ENCODE measurements at regions not wholly inside any gene's neighbourhood (a gene's known extent, or its start where the extent isn't known, plus 50 kb on each side); places are given as distances from the start of the nearest gene placed in this dataset.

DNA sequence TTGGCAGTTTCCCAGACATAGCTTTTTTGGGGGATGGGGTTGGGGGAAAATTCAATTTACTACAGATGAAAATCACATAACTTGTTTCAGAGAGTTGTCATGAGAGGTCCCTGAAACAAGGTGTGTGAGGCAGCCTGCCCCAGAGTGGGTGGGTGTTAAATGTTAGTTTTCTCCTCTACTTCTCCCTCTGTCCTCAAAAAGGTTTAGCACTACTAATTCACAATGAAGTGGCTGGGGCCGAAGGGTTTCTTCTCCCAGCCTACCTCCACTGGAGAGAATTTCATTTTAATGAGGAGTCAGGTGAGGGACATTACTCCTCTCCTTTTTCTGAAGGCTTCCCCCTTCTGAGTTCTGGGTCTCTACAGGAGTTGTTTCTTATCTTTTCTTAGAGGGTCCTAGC, 103.3 kb downstream of the C1orf94 start:
- DNase-seq (ENCODE audit: low read depth), result no peak
- TF ChIP-seq, protein P1, sequence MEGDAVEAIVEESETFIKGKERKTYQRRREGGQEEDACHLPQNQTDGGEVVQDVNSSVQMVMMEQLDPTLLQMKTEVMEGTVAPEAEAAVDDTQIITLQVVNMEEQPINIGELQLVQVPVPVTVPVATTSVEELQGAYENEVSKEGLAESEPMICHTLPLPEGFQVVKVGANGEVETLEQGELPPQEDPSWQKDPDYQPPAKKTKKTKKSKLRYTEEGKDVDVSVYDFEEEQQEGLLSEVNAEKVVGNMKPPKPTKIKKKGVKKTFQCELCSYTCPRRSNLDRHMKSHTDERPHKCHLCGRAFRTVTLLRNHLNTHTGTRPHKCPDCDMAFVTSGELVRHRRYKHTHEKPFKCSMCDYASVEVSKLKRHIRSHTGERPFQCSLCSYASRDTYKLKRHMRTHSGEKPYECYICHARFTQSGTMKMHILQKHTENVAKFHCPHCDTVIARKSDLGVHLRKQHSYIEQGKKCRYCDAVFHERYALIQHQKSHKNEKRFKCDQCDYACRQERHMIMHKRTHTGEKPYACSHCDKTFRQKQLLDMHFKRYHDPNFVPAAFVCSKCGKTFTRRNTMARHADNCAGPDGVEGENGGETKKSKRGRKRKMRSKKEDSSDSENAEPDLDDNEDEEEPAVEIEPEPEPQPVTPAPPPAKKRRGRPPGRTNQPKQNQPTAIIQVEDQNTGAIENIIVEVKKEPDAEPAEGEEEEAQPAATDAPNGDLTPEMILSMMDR (IDR thresholded peaks at IDR 0.05; ENCODE audit: low read depth, low read length), result no peak
- TF ChIP-seq POLR2A (IDR thresholded peaks at IDR 0.05; ENCODE audit: extremely low read depth, insufficient read length), result no peak
- TF ChIP-seq, protein P2, sequence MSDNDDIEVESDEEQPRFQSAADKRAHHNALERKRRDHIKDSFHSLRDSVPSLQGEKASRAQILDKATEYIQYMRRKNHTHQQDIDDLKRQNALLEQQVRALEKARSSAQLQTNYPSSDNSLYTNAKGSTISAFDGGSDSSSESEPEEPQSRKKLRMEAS (IDR thresholded peaks at IDR 0.05; ENCODE audit: low read depth, low read length), result no peak
- TF ChIP-seq MYC (IDR thresholded peaks at IDR 0.05; ENCODE audit: low read depth, low read length), result no peak
- H3K4me3 ChIP-seq (ENCODE audit: low read depth, low read length), result no peak overlapping the region

- no peak for DNase-seq (ENCODE audit: low read depth)
- TF ChIP-seq, protein P2 (IDR thresholded peaks at IDR 0.05; ENCODE audit: low read depth, low read length), result no peak
- TF ChIP-seq POLR2A (IDR thresholded peaks at IDR 0.05; ENCODE audit: extremely low read depth, insufficient read length), result no peak
- TF ChIP-seq, protein P1 (IDR thresholded peaks at IDR 0.05; ENCODE audit: low read depth, low read length), result no peak
- no peak for TF ChIP-seq MYC (IDR thresholded peaks at IDR 0.05; ENCODE audit: low read depth, low read length)
- no peak overlapping the region for H3K4me3 ChIP-seq (ENCODE audit: low read depth, low read length)
Measured at GRCh38 chr1:34280509-34280908, 103.8 kb downstream of the C1orf94 start.

GRCh38 chr1:34283142-34283541, 106.4 kb downstream of the C1orf94 start:
- no peak for DNase-seq (ENCODE audit: low read depth)
- no peak overlapping the region for H3K4me3 ChIP-seq (ENCODE audit: low read depth, low read length)
- TF ChIP-seq MYC (IDR thresholded peaks at IDR 0.05; ENCODE audit: low read depth, low read length), result no peak
- no peak for TF ChIP-seq POLR2A (IDR thresholded peaks at IDR 0.05; ENCODE audit: extremely low read depth, insufficient read length)
- TF ChIP-seq, protein P2 (IDR thresholded peaks at IDR 0.05; ENCODE audit: low read depth, low read length), result no peak
- TF ChIP-seq, protein P1 (IDR thresholded peaks at IDR 0.05; ENCODE audit: low read depth, low read length), result no peak

GRCh38 chr1:34286511-34286910, 109.8 kb downstream of the C1orf94 start:
- TF ChIP-seq, protein P2 (IDR thresholded peaks at IDR 0.05; ENCODE audit: low read depth, low read length), result no peak
- no peak for TF ChIP-seq POLR2A (IDR thresholded peaks at IDR 0.05; ENCODE audit: extremely low read depth, insufficient read length)
- no peak for TF ChIP-seq MYC (IDR thresholded peaks at IDR 0.05; ENCODE audit: low read depth, low read length)
- TF ChIP-seq, protein P1 (IDR thresholded peaks at IDR 0.05; ENCODE audit: low read depth, low read length), result no peak
- no peak overlapping the region for H3K4me3 ChIP-seq (ENCODE audit: low read depth, low read length)
- DNase-seq (ENCODE audit: low read depth), result no peak

DNA sequence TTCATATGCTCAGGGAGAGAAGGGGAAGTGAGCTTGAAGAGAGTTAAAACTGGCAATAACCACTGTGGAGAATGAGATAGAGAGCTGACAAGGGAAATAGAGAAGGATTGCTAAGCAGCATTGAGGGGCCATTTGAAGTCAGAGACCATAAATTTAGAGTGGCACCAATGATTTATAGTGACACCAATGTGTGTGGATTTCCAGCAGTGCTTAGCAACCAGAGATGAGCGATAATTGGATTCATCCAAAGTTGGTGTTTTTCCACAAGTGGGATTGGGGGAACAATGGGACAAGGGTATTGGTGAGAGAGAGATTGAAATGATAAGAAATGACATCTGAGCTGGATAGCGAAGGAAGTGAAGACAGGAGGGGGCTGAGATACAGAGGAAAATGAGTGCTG, 114.1 kb downstream of the C1orf94 start:
- TF ChIP-seq MYC (IDR thresholded peaks at IDR 0.05; ENCODE audit: low read depth, low read length), result no peak
- TF ChIP-seq, protein P2 (IDR thresholded peaks at IDR 0.05; ENCODE audit: low read depth, low read length), result no peak
- no peak overlapping the region for H3K4me3 ChIP-seq (ENCODE audit: low read depth, low read length)
- no peak for DNase-seq (ENCODE audit: low read depth)

DNA sequence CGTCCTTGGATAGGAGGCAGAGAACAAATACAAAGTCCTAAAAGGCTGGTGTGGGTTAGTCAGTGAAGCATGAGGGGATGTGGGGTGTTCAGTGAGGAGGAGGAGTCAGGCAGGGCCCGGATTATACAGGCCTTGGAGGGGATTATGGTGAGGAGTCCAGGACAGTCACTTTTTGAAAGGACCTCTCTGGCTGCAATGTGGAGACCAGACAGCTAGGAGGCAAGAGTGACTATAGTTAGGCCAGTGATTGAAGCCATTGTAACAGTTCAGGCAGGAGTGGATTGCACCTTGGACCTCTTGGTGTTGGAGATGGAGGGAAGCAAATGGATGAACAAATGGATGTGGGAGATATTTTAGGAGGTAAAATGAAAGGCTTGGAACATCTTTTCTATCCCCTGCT, 115.8 kb downstream of the C1orf94 start:
- TF ChIP-seq POLR2A (IDR thresholded peaks at IDR 0.05; ENCODE audit: extremely low read depth, insufficient read length) (no peak), MYC (IDR thresholded peaks at IDR 0.05; ENCODE audit: low read depth, low read length) (no peak)
- DNase-seq (ENCODE audit: low read depth), result no peak
- H3K4me3 ChIP-seq (ENCODE audit: low read depth, low read length), result no peak overlapping the region

DNA sequence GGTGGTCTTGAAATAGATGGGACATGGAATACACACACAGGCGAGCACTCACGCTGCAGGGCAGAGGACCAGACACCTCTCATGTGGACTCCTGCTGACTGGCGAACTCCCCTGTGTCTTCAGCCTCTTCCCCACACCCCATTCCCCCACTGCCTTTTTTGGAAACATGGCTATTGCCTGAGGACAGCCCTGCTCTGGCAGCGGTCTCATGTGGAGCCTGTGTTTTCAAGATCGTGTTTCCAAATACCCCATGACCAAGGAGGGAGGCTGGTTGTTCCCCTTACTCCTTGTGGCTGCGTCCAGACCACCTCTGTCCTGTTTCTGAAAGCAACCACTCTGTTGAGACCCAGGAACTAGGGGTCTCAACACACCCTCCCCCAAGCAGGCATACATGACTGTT, 119.4 kb downstream of the C1orf94 start:
- H3K4me3 ChIP-seq (ENCODE audit: low read depth, low read length), result no peak overlapping the region
- TF ChIP-seq POLR2A (IDR thresholded peaks at IDR 0.05; ENCODE audit: extremely low read depth, insufficient read length), result no peak
- TF ChIP-seq, protein P1 (IDR thresholded peaks at IDR 0.05; ENCODE audit: low read depth, low read length), result no peak
- TF ChIP-seq, protein P2 (IDR thresholded peaks at IDR 0.05; ENCODE audit: low read depth, low read length), result no peak
- DNase-seq (ENCODE audit: low read depth), result no peak

Measured in NB4 (cell line).